Neutrophil (primary cell): ENCODE measurements at regions not wholly inside any gene's neighbourhood (a gene's known extent, or its start where the extent isn't known, plus 50 kb on each side); places are given as distances from the start of the nearest gene placed in this dataset.

Experiments
- H3K27ac ChIP-seq: fragments of 200-600 bp; sonication (generic); 2 replicates; pipeline ENCODE4 v1.5.1; 2016; ENCODE audit warnings: mild to moderate bottlenecking, moderate library complexity
- H3K27me3 ChIP-seq: fragments of 200-600 bp; sonication (generic); 2 replicates; pipeline ENCODE4 v1.6.0; 2016; ENCODE audit warnings: mild to moderate bottlenecking
- H3K36me3 ChIP-seq: fragments of 200-600 bp; sonication (generic); 2 replicates; pipeline ENCODE4 v1.5.1; 2017
- H3K4me1 ChIP-seq, 2 experiments: fragments of 200-600 bp in 1 of 2; sonication (generic) in 1 of 2; 1 replicate in 1 of 2; 2 replicates in 1 of 2; pipeline versions ENCODE4 v1.5.1 to v1.6.1; 2013 to 2016; ENCODE audit warnings: low read depth in 1 of 2, low read length in 1 of 2, mild to moderate bottlenecking in 1 of 2, moderate library complexity in 1 of 2; ENCODE audit not compliant: control insufficient read depth in 1 of 2, insufficient read depth in 1 of 2
- H3K4me3 ChIP-seq, 2 experiments: fragments of 200-600 bp in 1 of 2; sonication (generic) in 1 of 2; 1 replicate in 1 of 2; 2 replicates in 1 of 2; pipeline ENCODE4 v1.5.1; 2013 to 2016; ENCODE audit warnings: low read depth in 1 of 2, low read length in 1 of 2, mild to moderate bottlenecking in 1 of 2, moderate library complexity in 1 of 2
- H3K9me3 ChIP-seq: fragments of 200-600 bp; sonication (generic); 2 replicates; pipeline ENCODE4 v1.5.1; 2016
- TF ChIP-seq, protein P1 (sequence below): fragments of 200-600 bp; sonication (generic); IDR thresholded peaks from 2 replicates; pipeline ENCODE4 v1.5.1; 2016; ENCODE audit warnings: antibody characterized with exemption

DNA sequence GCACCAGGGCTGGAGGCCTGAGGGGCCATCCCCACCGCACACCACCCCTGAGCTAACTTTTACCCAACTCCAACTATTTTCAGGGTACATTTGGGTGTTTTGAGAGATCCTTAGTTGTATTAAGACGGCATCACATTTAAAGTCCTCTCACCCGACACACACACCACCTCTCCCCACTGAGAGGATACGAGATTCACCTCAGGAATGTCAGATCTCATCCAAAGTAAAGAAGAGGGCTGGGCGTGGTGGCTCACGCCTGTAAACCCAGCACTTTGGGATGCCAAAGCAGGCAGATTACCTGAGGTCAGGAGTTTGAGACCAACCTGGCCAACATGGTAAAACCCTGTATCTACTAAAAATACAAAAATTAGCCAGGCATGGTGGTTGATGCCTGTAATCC is 88.4 kb downstream of the RBFOX3 start:
- peaks cover 76% of the 10 kb centered on the region for H3K27me3 ChIP-seq
- no peaks in the 10 kb centered on the region for H3K36me3 ChIP-seq
- H3K9me3 ChIP-seq: no peaks in the 10 kb centered on the region
- TF ChIP-seq, protein P1, sequence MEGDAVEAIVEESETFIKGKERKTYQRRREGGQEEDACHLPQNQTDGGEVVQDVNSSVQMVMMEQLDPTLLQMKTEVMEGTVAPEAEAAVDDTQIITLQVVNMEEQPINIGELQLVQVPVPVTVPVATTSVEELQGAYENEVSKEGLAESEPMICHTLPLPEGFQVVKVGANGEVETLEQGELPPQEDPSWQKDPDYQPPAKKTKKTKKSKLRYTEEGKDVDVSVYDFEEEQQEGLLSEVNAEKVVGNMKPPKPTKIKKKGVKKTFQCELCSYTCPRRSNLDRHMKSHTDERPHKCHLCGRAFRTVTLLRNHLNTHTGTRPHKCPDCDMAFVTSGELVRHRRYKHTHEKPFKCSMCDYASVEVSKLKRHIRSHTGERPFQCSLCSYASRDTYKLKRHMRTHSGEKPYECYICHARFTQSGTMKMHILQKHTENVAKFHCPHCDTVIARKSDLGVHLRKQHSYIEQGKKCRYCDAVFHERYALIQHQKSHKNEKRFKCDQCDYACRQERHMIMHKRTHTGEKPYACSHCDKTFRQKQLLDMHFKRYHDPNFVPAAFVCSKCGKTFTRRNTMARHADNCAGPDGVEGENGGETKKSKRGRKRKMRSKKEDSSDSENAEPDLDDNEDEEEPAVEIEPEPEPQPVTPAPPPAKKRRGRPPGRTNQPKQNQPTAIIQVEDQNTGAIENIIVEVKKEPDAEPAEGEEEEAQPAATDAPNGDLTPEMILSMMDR: no peak
- H3K4me1 ChIP-seq: no peaks in the 10 kb centered on the region
- H3K27ac ChIP-seq: no peak overlapping the region
- H3K4me3 ChIP-seq: no peak overlapping the region

GRCh38 chr17:79521225-79521624 is 89.6 kb downstream of the RBFOX3 start:
- Histone ChIP-seq H3K4me1 (no peaks in the 10 kb centered on the region), H3K27ac (no peak overlapping the region), H3K36me3 (no peaks in the 10 kb centered on the region), H3K4me3 (no peak overlapping the region), H3K27me3 (peaks cover 73% of the 10 kb centered on the region), H3K9me3 (no peaks in the 10 kb centered on the region)
- TF ChIP-seq, protein P1: no peak

GRCh38 chr17:79520167-79521165 is 90.4 kb downstream of the RBFOX3 start:
- Histone ChIP-seq H3K4me3 (no peak overlapping the region), H3K27ac (no peak overlapping the region), H3K4me1 (no peaks in the 10 kb centered on the region), H3K27me3 (peaks cover 67% of the 10 kb centered on the region), H3K9me3 (no peaks in the 10 kb centered on the region), H3K36me3 (no peaks in the 10 kb centered on the region)
- TF ChIP-seq, protein P1: no peak

GRCh38 chr17:79519601-79520000 is 91.2 kb downstream of the RBFOX3 start:
- H3K9me3 ChIP-seq: no peaks in the 10 kb centered on the region
- peaks cover 60% of the 10 kb centered on the region for H3K27me3 ChIP-seq
- no peak overlapping the region for H3K27ac ChIP-seq
- H3K4me3 ChIP-seq: no peak overlapping the region
- TF ChIP-seq, protein P1: no peak
- H3K4me1 ChIP-seq: no peaks in the 10 kb centered on the region
- no peaks in the 10 kb centered on the region for H3K36me3 ChIP-seq

- no peaks in the 10 kb centered on the region for H3K9me3 ChIP-seq
- peaks cover 53% of the 10 kb centered on the region for H3K27me3 ChIP-seq
- H3K27ac ChIP-seq: no peak overlapping the region
- TF ChIP-seq, protein P1: no peak
- no peaks in the 10 kb centered on the region for H3K36me3 ChIP-seq
- H3K4me1 ChIP-seq: no peaks in the 10 kb centered on the region
- no peak overlapping the region for H3K4me3 ChIP-seq
Measured at GRCh38 chr17:79518585-79519523, 92.0 kb downstream of the RBFOX3 start.
